ENCODE measurements at regions not wholly inside any gene's neighbourhood (a gene's known extent, or its start where the extent isn't known, plus 50 kb on each side); places are given as distances from the start of the nearest gene placed in this dataset.

- TF ChIP-seq CTCF (IDR thresholded peaks at IDR 0.05; ENCODE audit: low read length) (no peak), EZH2 (IDR thresholded peaks at IDR 0.05; ENCODE audit: borderline replicate concordance, low read length) (no peak)
These were observed 342.5 kb downstream of the EMP1 start for GRCh38 chr12:13539051-13539450.

All from OCI-LY1 (cell line).